HCT116 (cell line): ENCODE measurements at regions not wholly inside any gene's neighbourhood (a gene's known extent, or its start where the extent isn't known, plus 50 kb on each side); places are given as distances from the start of the nearest gene placed in this dataset.

Source experiments
- CBX3 ChIP-seq: IDR thresholded peaks from 2 replicates; pipeline ENCODE4 v1.6.1; 2012; ENCODE audit warnings: low read depth
- CTCF ChIP-seq, 3 experiments: fragments of 200-600 bp in 1 of 3; sonication (generic) in 1 of 3; IDR thresholded peaks in 2 of 3; conservative IDR thresholded peaks in 1 of 3; 2 replicates each; pipeline ENCODE4 v1.5.1; 2012 to 2017; ENCODE audit warnings: low read depth in 2 of 3, low read length in 2 of 3, antibody characterized with exemption in 1 of 3, borderline replicate concordance in 1 of 3, control low read depth in 1 of 3, mild to moderate bottlenecking in 1 of 3, mixed read lengths in 1 of 3, mixed run types in 1 of 3, moderate library complexity in 1 of 3; ENCODE audit not compliant: insufficient read depth in 1 of 3
- EZH2phosphoT487 ChIP-seq: fragments of 200-600 bp; IDR thresholded peaks from 2 replicates; pipeline ENCODE4 v1.6.1; 2018; ENCODE audit warnings: antibody characterized with exemption, borderline replicate concordance
- POLR2A ChIP-seq: IDR thresholded peaks from 2 replicates; pipeline ENCODE4 v1.7.0; 2011; ENCODE audit warnings: borderline replicate concordance; ENCODE audit not compliant: insufficient read depth, insufficient read length; ENCODE audit errors: extremely low read depth
- REST ChIP-seq: IDR thresholded peaks from 2 replicates; pipeline ENCODE4 v1.6.1; 2012; ENCODE audit warnings: low read depth
- TCF7L2 ChIP-seq: IDR thresholded peaks from 2 replicates; pipeline ENCODE4 v1.7.0; 2011; ENCODE audit warnings: borderline replicate concordance, inconsistent platforms; ENCODE audit not compliant: insufficient read depth, insufficient read length; ENCODE audit errors: extremely low read depth

GRCh38 chr7:156092307-156092706 is 280.0 kb upstream of the SHH start:
- TF ChIP-seq CBX3: no peak
- no peak for TF ChIP-seq EZH2phosphoT487
- TF ChIP-seq POLR2A: no peak
- TF ChIP-seq CTCF (IDR thresholded peaks at IDR 0.05 in 2 of 3, conservative IDR thresholded peaks at IDR 0.05 in 1 of 3; ENCODE audit: borderline replicate concordance in 1 of 3, insufficient read depth in 1 of 3, low read depth in 2 of 3, low read length in 2 of 3): no peak
- TF ChIP-seq REST: no peak
- TF ChIP-seq TCF7L2: no peak
